Neural progenitor cell (in vitro differentiated cells): ENCODE measurements at regions not wholly inside any gene's neighbourhood (a gene's known extent, or its start where the extent isn't known, plus 50 kb on each side); places are given as distances from the start of the nearest gene placed in this dataset.

Experiments used
- DNase-seq: peaks from one replicate; pipeline ENCODE4 v3.0.0-alpha.2; 2016; ENCODE audit warnings: low spot score
- H2AFZ ChIP-seq: fragments of 200-600 bp; sonication (generic); replicated peaks from 2 replicates; pipeline ENCODE4 v1.6.1; 2016; ENCODE audit warnings: antibody characterized with exemption
- H3F3A ChIP-seq: fragments of 200-600 bp; sonication (generic); 2 replicates; pipeline ENCODE4 v1.6.1; 2016; ENCODE audit warnings: antibody characterized with exemption, low read depth
- H3K27ac ChIP-seq: fragments of 200-600 bp; sonication (generic); 2 replicates; pipeline ENCODE4 v1.5.1; 2016; ENCODE audit warnings: mild to moderate bottlenecking
- H3K27me3 ChIP-seq: fragments of 200-600 bp; sonication (generic); 2 replicates; pipeline ENCODE4 v1.6.1; 2016; ENCODE audit warnings: mild to moderate bottlenecking, moderate library complexity
- H3K36me3 ChIP-seq: fragments of 200-600 bp; sonication (generic); 2 replicates; pipeline ENCODE4 v1.5.1; 2016
- H3K4me1 ChIP-seq: fragments of 200-600 bp; sonication (generic); 2 replicates; pipeline ENCODE4 v1.6.1; 2016; ENCODE audit warnings: mixed run types
- H3K4me2 ChIP-seq: fragments of 200-600 bp; sonication (generic); 2 replicates; pipeline ENCODE4 v1.6.1; 2016
- H3K4me3 ChIP-seq: fragments of 200-600 bp; sonication (generic); 2 replicates; pipeline ENCODE4 v1.5.1; 2016
- H3K79me2 ChIP-seq: fragments of 200-600 bp; sonication (generic); 2 replicates; pipeline ENCODE4 v1.6.1; 2016; ENCODE audit warnings: low read depth
- H3K9ac ChIP-seq: fragments of 200-600 bp; sonication (generic); 2 replicates; pipeline ENCODE4 v1.6.1; 2016
- H3K9me3 ChIP-seq: fragments of 200-600 bp; sonication (generic); 2 replicates; pipeline ENCODE4 v1.5.1; 2016; ENCODE audit warnings: low read depth
- H4K20me1 ChIP-seq: fragments of 200-600 bp; sonication (generic); 2 replicates; pipeline ENCODE4 v1.6.1; 2016; ENCODE audit warnings: low read depth
- H3K27ac Mint-ChIP-seq: 3 replicates; pipeline ENCODE4 v1.8.0; 2021; ENCODE audit warnings: mixed read lengths
- H3K27me3 Mint-ChIP-seq: 2 replicates; pipeline ENCODE4 v1.8.0; 2022; ENCODE audit warnings: low read depth, mild to moderate bottlenecking, inconsistent platforms, moderate library complexity, mixed read lengths; ENCODE audit not compliant: insufficient read depth
- H3K36me3 Mint-ChIP-seq: 3 replicates; pipeline ENCODE4 v1.8.0; 2021; ENCODE audit warnings: mixed read lengths
- H3K4me1 Mint-ChIP-seq: 3 replicates; pipeline ENCODE4 v1.8.0; 2021; ENCODE audit warnings: mixed read lengths
- H3K4me3 Mint-ChIP-seq: 3 replicates; pipeline ENCODE4 v1.8.0; 2021; ENCODE audit warnings: mild to moderate bottlenecking, moderate library complexity, mixed read lengths
- H3K9me3 Mint-ChIP-seq: 3 replicates; pipeline ENCODE4 v1.8.0; 2020; ENCODE audit warnings: mixed read lengths
- CTCF ChIP-seq: fragments of 200-600 bp; sonication (generic); IDR thresholded peaks from 2 replicates; pipeline ENCODE4 v1.5.1; 2017; ENCODE audit warnings: antibody characterized with exemption, mild to moderate bottlenecking
- EZH2 ChIP-seq: fragments of 200-600 bp; sonication (generic); IDR thresholded peaks from 2 replicates; pipeline ENCODE4 v1.6.1; 2017; ENCODE audit warnings: antibody characterized with exemption, mild to moderate bottlenecking, moderate library complexity
- EZH2phosphoT487 ChIP-seq: fragments of 200-600 bp; sonication (generic); IDR thresholded peaks from 2 replicates; pipeline ENCODE4 v1.6.1; 2017; ENCODE audit warnings: antibody characterized with exemption

GRCh38 chr5:106874531-106874930 is 796.2 kb downstream of the EFNA5 start:
- peaks cover 4% of the 10 kb centered on the region for H3K4me1 Mint-ChIP-seq

GRCh38 chr5:106873568-106873967 is 797.2 kb downstream of the EFNA5 start:
- H3K4me3 ChIP-seq = no peak overlapping the region
- no peaks in the 10 kb centered on the region for H3K27me3 ChIP-seq
- H3K9me3 Mint-ChIP-seq = peaks cover 12% of the 10 kb centered on the region
- H3F3A ChIP-seq = no peaks in the 10 kb centered on the region
- no peak overlapping the region for H3K4me2 ChIP-seq
- H3K27ac ChIP-seq = no peak overlapping the region
- H3K27me3 Mint-ChIP-seq = no peaks in the 10 kb centered on the region
- H3K4me1 ChIP-seq = no peaks in the 10 kb centered on the region
- H2AFZ ChIP-seq = no peak overlapping the region
- no peak for TF ChIP-seq EZH2
- DNase-seq = no peak
- H3K9me3 ChIP-seq = peaks cover 8% of the 10 kb centered on the region
- no peaks in the 10 kb centered on the region for H3K79me2 ChIP-seq
- H3K9ac ChIP-seq = no peak overlapping the region
- peaks cover 4% of the 10 kb centered on the region for H3K4me1 Mint-ChIP-seq
- no peaks in the 10 kb centered on the region for H3K36me3 ChIP-seq
- no peaks in the 10 kb centered on the region for H3K36me3 Mint-ChIP-seq
- H3K27ac Mint-ChIP-seq = no peak overlapping the region
- no peaks in the 10 kb centered on the region for H4K20me1 ChIP-seq
- H3K4me3 Mint-ChIP-seq = no peak overlapping the region

More at GRCh38 chr5:106874531-106874930, 796.2 kb downstream of the EFNA5 start:
- H3K79me2 ChIP-seq = no peaks in the 10 kb centered on the region
- Mint-ChIP-seq H3K27ac (no peak overlapping the region), H3K4me3 (no peak overlapping the region), H3K27me3 (no peaks in the 10 kb centered on the region), H3K36me3 (no peaks in the 10 kb centered on the region), H3K9me3 (peaks cover 12% of the 10 kb centered on the region)
- H3K4me1 ChIP-seq = no peaks in the 10 kb centered on the region
- no peaks in the 10 kb centered on the region for H4K20me1 ChIP-seq
- H3K27me3 ChIP-seq = no peaks in the 10 kb centered on the region
- no peak overlapping the region for H3K27ac ChIP-seq
- no peak overlapping the region for H2AFZ ChIP-seq
- TF ChIP-seq EZH2 (no peak), CTCF (no peak), EZH2phosphoT487 (no peak)
- H3K9ac ChIP-seq = no peak overlapping the region
- H3K4me2 ChIP-seq = no peak overlapping the region
- H3K4me3 ChIP-seq = no peak overlapping the region
- no peaks in the 10 kb centered on the region for H3K36me3 ChIP-seq
- no peaks in the 10 kb centered on the region for H3F3A ChIP-seq
- DNase-seq = no peak
- peaks cover 8% of the 10 kb centered on the region for H3K9me3 ChIP-seq

- H3K27me3 Mint-ChIP-seq = no peaks in the 10 kb centered on the region
- H3K4me1 Mint-ChIP-seq = peaks cover 7% of the 10 kb centered on the region
- no peaks in the 10 kb centered on the region for H3K9me3 ChIP-seq
- no peaks in the 10 kb centered on the region for H3K36me3 Mint-ChIP-seq
- no peak overlapping the region for H2AFZ ChIP-seq
- no peaks in the 10 kb centered on the region for H3K4me1 ChIP-seq
- H3K4me3 Mint-ChIP-seq = no peak overlapping the region
- no peaks in the 10 kb centered on the region for H3K9me3 Mint-ChIP-seq
- H3K9ac ChIP-seq = no peak overlapping the region
- no peak overlapping the region for H3K27ac ChIP-seq
- H3K4me3 ChIP-seq = no peak overlapping the region
- no peak for TF ChIP-seq EZH2phosphoT487
- no peak for TF ChIP-seq CTCF
- no peak for TF ChIP-seq EZH2
- H3K36me3 ChIP-seq = no peaks in the 10 kb centered on the region
- H3F3A ChIP-seq = no peaks in the 10 kb centered on the region
- H3K27ac Mint-ChIP-seq = no peak overlapping the region
- H3K27me3 ChIP-seq = no peaks in the 10 kb centered on the region
- no peaks in the 10 kb centered on the region for H3K79me2 ChIP-seq
- H4K20me1 ChIP-seq = no peaks in the 10 kb centered on the region
- DNase-seq = no peak
- H3K4me2 ChIP-seq = no peak overlapping the region
These were observed 805.5 kb downstream of the EFNA5 start for GRCh38 chr5:106865279-106865678.

GRCh38 chr5:106862450-106863193 is 808.1 kb downstream of the EFNA5 start:
- H3K9me3 ChIP-seq = no peaks in the 10 kb centered on the region
- H3K79me2 ChIP-seq = no peaks in the 10 kb centered on the region
- DNase-seq = no peak
- peaks cover 11% of the 10 kb centered on the region for H3F3A ChIP-seq
- H2AFZ ChIP-seq = no peak overlapping the region
- Mint-ChIP-seq H3K27ac (no peak overlapping the region), H3K27me3 (no peaks in the 10 kb centered on the region), H3K9me3 (no peaks in the 10 kb centered on the region), H3K36me3 (no peaks in the 10 kb centered on the region), H3K4me1 (peaks cover 16% of the 10 kb centered on the region), H3K4me3 (no peak overlapping the region)
- H3K4me1 ChIP-seq = peaks cover 17% of the 10 kb centered on the region
- no peak overlapping the region for H3K27ac ChIP-seq
- H3K4me3 ChIP-seq = no peak overlapping the region
- H3K36me3 ChIP-seq = no peaks in the 10 kb centered on the region
- H3K9ac ChIP-seq = no peak overlapping the region
- no peaks in the 10 kb centered on the region for H4K20me1 ChIP-seq
- TF ChIP-seq CTCF (no peak), EZH2phosphoT487 (no peak), EZH2 (no peak)
- H3K27me3 ChIP-seq = no peaks in the 10 kb centered on the region
- no peak overlapping the region for H3K4me2 ChIP-seq
